ENCODE measurements at regions not wholly inside any gene's neighbourhood (a gene's known extent, or its start where the extent isn't known, plus 50 kb on each side); places are given as distances from the start of the nearest gene placed in this dataset.

DNA sequence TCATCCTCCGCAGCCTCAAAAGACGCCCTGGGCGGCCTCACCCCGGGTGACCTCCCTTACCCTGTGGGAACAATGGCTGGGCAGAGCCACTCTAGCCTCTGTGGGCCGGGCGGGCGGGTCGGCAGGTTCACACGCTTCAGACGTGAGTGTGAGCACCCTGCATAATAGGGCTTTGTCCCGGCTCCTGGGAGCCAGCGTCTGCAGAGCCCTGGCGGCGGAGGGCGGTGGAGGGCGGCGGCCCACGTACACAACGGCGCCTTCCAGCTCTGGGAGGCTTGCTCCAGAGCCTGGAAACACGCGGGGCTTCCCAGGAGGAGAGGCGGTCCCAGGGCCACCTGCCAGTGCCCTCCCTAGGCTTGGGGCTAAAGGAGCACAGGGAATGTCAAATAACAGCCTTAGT lies 205.6 kb downstream of the BCL11B start:
- TF ChIP-seq EZH2phosphoT487 (IDR thresholded peaks at IDR 0.05; ENCODE audit: insufficient read depth, low read depth) (no peak), EZH2 (IDR thresholded peaks at IDR 0.05; ENCODE audit: insufficient read depth, poor library complexity, severe bottlenecking) (no peak)

Data from GM23248 (cell line).